ENCODE measurements at regions not wholly inside any gene's neighbourhood (a gene's known extent, or its start where the extent isn't known, plus 50 kb on each side); places are given as distances from the start of the nearest gene placed in this dataset.
"Not testable (repeated sequence)": the region's sequence is repeated elsewhere in the genome, so short reads cannot be mapped to it uniquely, and the experiment has no call there.

- DNase-seq, result no peak
Measured at GRCh38 chr20:19835533-19836222, 77.6 kb downstream of the RIN2 start.

DNA sequence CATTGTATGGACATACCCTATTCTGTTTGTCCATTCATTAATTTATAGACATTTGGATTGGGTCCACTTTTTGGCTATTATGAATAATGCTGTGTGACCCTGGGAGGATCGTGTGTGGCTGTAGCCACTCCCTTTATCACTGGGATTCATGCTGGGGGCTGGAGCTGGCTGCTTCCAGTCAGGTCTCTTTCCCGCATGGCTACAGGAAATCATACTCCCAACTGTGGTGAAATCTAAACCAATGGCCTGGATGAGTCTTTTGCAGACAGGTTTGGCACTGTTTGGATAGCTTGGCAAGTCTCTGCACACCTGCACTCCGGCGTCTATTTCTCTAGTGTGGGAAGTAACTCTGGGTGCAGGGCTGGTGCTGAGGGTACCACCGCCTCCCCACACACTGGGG, 80.4 kb downstream of the RIN2 start:
- no peak for DNase-seq

DNA sequence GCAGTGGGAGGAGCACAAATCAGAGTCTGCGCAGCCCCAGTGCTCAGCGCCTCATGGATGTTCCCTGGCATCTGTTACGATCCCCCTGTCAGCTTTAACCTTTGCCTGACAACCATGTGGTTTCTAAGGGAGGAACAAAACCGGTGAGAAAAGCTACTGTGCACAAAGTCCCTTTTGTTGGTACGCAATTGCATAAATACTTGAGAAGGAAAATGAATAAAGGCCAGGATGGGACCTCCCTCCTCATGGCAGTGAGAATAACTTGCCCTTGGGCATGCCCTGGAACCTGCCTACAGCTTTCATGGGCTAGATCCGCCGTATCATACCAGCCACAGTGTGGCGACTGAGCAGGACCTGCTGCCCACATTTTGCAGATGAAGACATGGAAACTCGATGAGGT, 81.0 kb downstream of the RIN2 start:
- DNase-seq, result no peak

GRCh38 chr20:19840111-19840710, 82.2 kb downstream of the RIN2 start:
- no peak for DNase-seq

GRCh38 chr20:19841740-19842139, 83.7 kb downstream of the RIN2 start:
- no peak for DNase-seq

DNA sequence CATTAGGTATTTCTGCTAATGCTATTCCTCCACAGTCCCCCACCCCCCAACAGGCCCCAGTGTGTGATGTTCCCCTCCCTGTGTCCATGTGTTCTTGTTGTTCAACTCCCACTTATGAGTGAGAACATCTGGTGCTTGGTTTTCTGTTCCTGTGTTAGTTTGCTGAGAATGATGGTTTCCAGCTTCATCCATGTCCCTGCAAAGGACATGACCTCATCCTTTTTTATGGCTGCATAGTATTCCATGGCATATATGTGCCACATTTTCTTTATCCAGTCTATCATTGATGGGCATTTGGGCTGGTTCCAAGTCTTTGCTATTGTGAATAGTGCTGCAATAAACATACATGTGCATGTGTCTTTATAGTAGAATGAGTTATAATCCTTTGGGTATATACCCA, 86.8 kb downstream of the RIN2 start:
- not testable (repeated sequence) for DNase-seq

DNA sequence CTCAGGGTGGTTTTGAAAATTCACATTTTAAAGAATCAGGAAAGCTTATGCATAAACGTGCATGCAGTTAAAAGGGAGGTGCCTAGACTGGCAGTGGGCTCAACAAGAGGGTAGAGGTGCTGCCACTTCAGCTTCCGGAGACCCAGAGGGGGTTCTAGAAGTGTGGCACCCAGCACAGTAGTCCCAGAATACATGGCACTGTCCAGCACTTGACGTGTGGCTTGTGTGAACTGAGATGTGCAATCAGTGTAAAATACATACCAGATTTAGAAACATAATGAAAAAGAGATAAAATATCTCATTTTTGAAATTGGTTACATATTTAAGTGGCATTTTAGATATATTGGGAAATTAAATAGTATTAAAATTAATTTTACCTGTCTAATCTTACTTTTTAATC, 89.3 kb downstream of the RIN2 start:
- DNase-seq, result no peak

- no peak for DNase-seq
Measured at GRCh38 chr20:19849341-19850197, 91.5 kb downstream of the RIN2 start.

DNA sequence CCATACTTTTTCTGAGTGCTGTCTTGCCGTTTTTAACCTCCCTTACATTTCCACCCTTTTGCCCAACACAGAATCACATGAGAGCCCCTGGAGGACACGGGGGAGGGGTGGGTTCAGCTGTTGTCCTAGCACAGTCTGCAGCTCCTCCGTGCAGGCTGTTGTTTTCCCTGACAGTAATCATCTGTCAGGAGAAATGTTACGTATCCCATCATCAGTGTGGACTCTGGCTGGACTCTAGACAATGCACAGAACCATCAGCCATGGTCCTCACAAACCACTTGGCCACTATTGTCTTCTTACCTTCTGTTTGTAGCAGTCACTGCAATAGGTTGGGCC, 92.1 kb downstream of the RIN2 start:
- no peak for DNase-seq

DNA sequence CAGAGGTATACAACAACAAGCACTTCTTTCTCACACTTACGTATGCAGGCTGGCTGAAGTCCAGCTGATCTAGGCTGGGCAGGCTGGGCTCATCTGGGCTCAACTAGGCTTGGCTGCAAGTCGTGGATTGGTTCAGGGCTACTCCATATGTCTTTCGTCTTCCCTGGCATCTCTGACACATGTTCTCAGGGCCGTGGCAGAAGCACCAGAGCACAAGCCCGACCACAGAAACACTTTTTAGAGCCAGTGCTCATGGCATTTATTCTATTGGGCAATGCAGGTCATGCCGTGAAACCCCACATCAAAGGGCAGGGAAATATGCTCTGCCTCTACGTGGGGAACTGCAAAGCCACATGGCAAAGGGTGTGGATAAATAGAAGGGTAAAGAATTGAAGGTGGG, 93.8 kb downstream of the RIN2 start:
- DNase-seq, result no peak

DNA sequence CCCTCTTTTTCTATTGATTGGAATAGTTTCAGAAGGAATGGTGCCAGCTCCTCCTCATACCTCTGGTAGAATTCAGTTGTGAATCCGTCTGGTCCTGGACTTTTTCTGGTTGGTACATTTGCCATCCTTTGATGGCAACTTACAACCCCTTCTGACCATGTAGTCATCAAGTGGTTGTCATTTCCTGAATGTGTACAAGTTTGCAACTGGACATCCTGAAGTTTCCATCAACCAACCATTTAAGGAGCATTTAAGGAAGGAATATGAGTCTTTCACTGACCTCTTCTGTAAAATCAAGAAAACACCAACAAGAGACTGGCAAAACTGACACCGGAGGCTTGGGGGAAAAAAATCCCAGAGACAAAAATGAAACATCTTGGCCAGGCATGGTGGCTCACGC, 97.4 kb downstream of the RIN2 start:
- no peak for DNase-seq

DNA sequence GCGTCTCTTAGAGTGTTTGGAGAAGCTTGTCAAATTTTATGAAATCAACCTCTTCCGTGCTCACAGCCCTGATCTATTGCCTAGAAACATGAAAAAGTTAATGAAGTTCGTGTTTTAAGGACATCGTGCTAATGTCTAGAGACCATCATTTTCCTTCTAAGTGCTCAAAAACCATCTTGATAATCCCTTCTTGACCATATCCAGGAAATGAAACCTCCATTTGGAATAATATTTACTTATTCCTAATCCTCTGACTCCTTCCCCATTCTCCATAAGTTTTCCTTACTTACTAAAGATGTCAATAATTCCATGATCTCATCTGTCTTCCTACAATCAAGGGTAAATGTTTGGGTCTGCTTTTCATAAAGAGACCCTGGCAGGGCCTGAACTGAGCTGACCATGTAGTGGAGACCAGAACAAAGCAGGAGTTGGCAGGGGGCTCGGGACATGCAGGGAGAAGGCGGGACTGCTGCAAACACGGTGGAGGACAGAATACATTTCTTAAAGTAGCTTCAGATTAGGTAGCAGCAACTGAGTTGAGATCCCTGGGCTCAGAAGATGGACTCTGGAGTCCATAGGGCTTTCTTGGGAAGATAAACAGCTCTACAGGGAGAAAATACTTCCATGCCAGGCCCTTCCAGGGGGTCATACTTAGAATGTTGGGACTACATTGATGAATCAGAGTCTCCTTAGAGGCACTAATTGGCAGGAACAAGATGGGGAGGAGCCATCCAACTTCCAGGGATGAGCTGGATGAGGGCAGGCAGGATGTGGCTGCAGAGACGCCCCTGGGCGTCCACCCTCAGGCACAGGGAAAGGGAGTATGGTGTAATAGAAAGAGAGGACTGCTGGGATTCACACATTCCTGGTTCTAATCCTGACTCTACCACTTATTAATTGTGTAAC, 100.7 kb downstream of the RIN2 start:
- DNase-seq, result no peak

DNA sequence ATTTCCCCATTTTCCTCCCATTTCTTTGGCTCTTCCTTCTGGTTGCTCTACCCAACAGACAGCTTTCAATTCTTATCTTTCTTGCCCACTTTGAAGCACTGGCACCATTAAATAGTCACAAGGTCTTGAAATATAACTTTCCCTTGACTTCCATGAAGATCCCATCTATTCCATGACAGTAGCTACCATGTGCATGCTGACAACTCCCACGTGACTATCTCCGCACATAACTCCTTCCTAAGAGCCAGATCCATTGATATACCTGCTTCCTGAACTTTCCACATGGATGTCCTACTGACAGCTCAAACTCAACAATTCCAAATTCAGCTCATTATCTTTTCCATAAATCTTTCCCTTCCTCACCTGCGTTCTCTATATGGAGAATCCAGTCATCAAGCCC, 101.4 kb downstream of the RIN2 start:
- DNase-seq, result no peak

DNA sequence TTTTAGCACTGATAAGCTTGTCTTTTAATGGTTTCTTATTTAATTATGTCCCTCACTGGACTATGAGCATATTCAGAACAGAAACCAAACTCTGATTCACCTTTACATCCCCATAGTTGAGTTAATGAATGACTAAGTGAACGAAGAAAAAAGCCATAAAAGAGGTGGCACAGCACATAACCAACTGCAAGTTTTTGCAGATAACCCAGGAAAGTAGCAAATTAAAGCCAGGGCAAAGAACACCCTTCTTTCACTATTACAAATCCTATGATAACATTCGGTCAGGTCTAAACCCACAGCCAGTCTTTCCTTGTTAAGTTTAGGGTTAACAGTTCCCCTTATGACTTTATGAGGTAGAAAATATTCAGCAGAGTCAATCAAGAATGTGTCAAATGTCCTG, 102.7 kb downstream of the RIN2 start:
- no peak for DNase-seq

DNA sequence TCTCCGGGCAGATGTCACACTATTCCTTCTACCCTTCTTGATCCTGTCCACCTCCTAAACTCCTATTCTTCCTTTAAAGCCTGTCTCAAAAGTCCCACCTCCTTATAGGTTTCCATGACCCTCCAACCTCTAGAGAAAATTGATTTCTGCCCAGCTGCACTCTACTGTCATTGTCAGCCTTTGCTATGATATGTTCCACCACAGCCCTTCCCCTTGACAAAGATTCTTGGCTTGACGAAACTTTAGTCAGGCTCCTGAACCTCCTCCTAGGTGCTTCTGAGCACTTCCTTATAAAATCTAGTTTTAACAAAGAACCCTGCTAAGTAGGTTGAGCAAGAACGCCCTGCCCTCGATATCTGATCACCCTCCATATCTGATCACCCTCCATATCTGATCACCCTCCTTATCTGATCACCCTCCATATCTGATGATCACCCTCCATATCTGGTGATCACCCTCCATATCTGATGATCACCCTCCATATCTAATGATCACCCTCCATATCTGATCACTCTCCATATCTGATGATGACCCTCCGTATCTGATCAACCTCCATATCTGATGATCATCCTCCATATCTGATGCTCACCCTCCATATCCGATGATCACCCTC, 103.2 kb downstream of the RIN2 start:
- DNase-seq, result no peak

GRCh38 chr20:19864130-19864529, 106.1 kb downstream of the RIN2 start:
- DNase-seq, result no peak

DNA sequence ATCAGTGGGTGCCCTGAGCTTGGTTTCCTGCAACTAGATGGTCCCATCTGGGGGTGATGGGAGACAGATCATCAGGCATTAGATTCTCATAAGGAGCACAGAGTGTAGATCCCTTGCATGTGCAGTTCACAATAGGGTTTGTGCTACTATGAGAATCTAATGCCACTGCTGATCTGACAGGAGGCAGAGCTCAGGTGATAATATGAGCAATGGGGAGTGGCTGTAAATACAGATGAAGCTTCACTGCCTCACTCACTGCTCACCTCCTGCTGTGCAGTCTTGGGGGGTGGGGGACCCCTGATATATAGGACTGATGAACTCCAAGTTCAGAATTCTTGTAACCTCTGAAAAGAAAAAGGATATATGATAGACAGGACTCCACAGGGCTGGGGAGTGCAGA, 108.0 kb downstream of the RIN2 start:
- no peak for DNase-seq

- no peak for DNase-seq
Measured at GRCh38 chr20:19867074-19867473, 109.0 kb downstream of the RIN2 start.

DNA sequence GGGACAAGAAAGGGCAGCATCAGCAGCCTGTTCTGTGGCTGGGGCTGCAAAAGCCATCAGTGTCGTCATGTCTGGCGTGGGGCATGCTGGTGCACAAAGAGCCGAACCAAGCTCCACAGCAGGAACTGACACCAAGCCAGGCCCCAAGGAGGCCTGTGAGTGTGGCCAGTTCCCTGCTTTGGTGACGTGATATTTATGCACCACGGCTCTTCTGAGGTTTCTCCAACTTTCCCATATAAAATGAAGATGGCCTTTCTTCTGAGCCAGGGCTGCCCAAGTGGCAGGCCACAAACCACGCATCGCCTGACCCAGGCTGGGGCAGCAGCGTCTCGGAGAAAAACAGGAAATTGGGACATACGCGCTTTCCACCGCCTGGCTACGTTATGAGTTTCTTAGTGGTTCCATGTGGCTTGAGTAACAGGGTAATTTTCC, 109.9 kb downstream of the RIN2 start:
- DNase-seq, result no peak

DNA sequence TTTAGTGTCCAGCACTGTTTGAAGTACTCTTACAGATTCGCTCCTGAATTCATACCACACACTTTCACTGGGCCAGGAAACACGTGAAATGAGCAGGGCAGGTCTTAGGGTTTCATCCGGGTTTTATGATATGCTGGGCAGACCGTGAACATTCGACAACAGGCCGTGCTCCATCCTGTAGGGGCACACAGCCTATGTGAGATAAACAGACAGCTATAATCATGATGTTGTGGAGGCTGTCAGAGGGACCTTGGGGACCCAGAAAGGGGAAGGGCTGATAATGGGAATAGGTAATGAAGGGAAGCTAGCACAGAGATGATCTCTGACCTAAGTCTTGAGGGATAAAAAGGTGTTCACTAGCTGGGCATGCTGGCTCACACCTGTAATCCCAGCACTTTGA, 110.4 kb downstream of the RIN2 start:
- DNase-seq, result no peak

DNA sequence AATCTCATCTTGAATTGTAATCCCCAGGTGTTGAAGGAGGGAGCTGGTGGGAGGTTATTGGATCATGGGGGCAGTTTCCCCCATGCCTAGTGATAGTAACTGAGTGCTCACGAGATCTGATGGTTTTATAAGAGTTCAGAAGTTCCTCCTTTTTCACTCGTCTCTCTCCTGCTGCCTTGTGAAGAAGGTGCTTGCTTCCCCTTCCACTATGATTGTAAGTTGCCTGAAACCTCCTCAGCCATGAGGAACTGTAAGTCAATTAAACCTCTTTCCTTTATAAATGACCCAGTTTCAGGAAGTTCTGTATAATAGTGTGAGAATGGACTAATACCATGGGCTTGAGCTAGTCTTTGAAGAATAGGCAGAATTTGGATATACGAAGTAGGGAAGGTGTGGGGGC, 113.9 kb downstream of the RIN2 start:
- no peak for DNase-seq

- DNase-seq, result no peak
Measured at GRCh38 chr20:19874040-19874727, 116.1 kb downstream of the RIN2 start.
